NCI-H1436 treated with DMSO at 0.1 percent for 48 hours (cell line): ENCODE measurements at regions not wholly inside any gene's neighbourhood (a gene's known extent, or its start where the extent isn't known, plus 50 kb on each side); places are given as distances from the start of the nearest gene placed in this dataset.
"Not testable (repeated sequence)": the region's sequence is repeated elsewhere in the genome, so short reads cannot be mapped to it uniquely, and the experiment has no call there.

Source experiments
- DNase-seq: peaks from one replicate; lab custom pipeline; 2025; lab: John Stamatoyannopoulos, UW

GRCh38 chr20:60097285-60097684 lies 139.1 kb downstream of the CDH26 start:
- DNase-seq: no peak

- DNase-seq: no peak
Measured at GRCh38 chr20:60100780-60101179, 142.6 kb downstream of the CDH26 start.

- no peak for DNase-seq
Measured at GRCh38 chr20:60101201-60101890, 143.1 kb downstream of the CDH26 start.

- DNase-seq: no peak
Measured at GRCh38 chr20:60101891-60102281, 143.7 kb downstream of the CDH26 start.

- DNase-seq: no peak
Measured at GRCh38 chr20:60102665-60103210, 144.5 kb downstream of the CDH26 start.

GRCh38 chr20:60104993-60105803 lies 147.0 kb downstream of the CDH26 start:
- DNase-seq: no peak

GRCh38 chr20:60106186-60106585 lies 148.0 kb downstream of the CDH26 start:
- not testable (repeated sequence) for DNase-seq

- no peak for DNase-seq
Measured at GRCh38 chr20:60107621-60108390, 149.6 kb downstream of the CDH26 start.

GRCh38 chr20:60108397-60108796 lies 150.2 kb downstream of the CDH26 start:
- DNase-seq: no peak

GRCh38 chr20:60113024-60113724 lies 155.0 kb downstream of the CDH26 start:
- no peak for DNase-seq

GRCh38 chr20:60113771-60114170 lies 155.5 kb downstream of the CDH26 start:
- no peak for DNase-seq

- DNase-seq: no peak
Measured at GRCh38 chr20:60115451-60115850, 157.2 kb downstream of the CDH26 start.

GRCh38 chr20:60116128-60116909 lies 158.1 kb downstream of the CDH26 start:
- DNase-seq: no peak

- DNase-seq: no peak
Measured at GRCh38 chr20:60117065-60117464, 158.8 kb downstream of the CDH26 start.

GRCh38 chr20:60121903-60122302 lies 163.7 kb downstream of the CDH26 start:
- DNase-seq: no peak

GRCh38 chr20:60122671-60123070 lies 164.4 kb downstream of the CDH26 start:
- no peak for DNase-seq

GRCh38 chr20:60123096-60123495 lies 164.9 kb downstream of the CDH26 start:
- DNase-seq: no peak

- no peak for DNase-seq
Measured at GRCh38 chr20:60123652-60124051, 165.4 kb downstream of the CDH26 start.

- no peak for DNase-seq
Measured at GRCh38 chr20:60124776-60125381, 166.7 kb downstream of the CDH26 start.

GRCh38 chr20:60125513-60125912 lies 167.3 kb downstream of the CDH26 start:
- DNase-seq: no peak

GRCh38 chr20:60126975-60127374 lies 168.8 kb downstream of the CDH26 start:
- DNase-seq: no peak
